IPS-20b (cell line): ENCODE measurements at regions not wholly inside any gene's neighbourhood (a gene's known extent, or its start where the extent isn't known, plus 50 kb on each side); places are given as distances from the start of the nearest gene placed in this dataset.

Experiments used
- H3K27ac ChIP-seq: one replicate; pipeline ENCODE4 v1.5.1; 2013; ENCODE audit warnings: low read length
- H3K27me3 ChIP-seq: 2 replicates; pipeline ENCODE4 v1.6.1; 2013; ENCODE audit warnings: mild to moderate bottlenecking, low read length, inconsistent platforms; ENCODE audit not compliant: insufficient read depth
- H3K36me3 ChIP-seq: 2 replicates; pipeline ENCODE4 v1.6.1; 2013; ENCODE audit warnings: low read depth, mild to moderate bottlenecking, inconsistent platforms, low read length, moderate library complexity; ENCODE audit not compliant: insufficient read depth
- H3K4me1 ChIP-seq: 2 replicates; pipeline ENCODE4 v1.6.1; 2013; ENCODE audit warnings: mild to moderate bottlenecking, control low read depth, inconsistent platforms, low read length, moderate library complexity; ENCODE audit not compliant: insufficient read depth
- H3K4me3 ChIP-seq: 2 replicates; pipeline ENCODE4 v1.5.1; 2013; ENCODE audit warnings: mild to moderate bottlenecking, low read length, inconsistent platforms
- H3K9ac ChIP-seq: 2 replicates; pipeline ENCODE4 v1.6.1; 2013; ENCODE audit warnings: low read depth, mild to moderate bottlenecking, inconsistent platforms, low read length, moderate library complexity
- H3K9me3 ChIP-seq: 2 replicates; pipeline ENCODE4 v1.6.1; 2013; ENCODE audit warnings: mild to moderate bottlenecking, low read depth, low read length, inconsistent platforms; ENCODE audit not compliant: insufficient read depth

DNA sequence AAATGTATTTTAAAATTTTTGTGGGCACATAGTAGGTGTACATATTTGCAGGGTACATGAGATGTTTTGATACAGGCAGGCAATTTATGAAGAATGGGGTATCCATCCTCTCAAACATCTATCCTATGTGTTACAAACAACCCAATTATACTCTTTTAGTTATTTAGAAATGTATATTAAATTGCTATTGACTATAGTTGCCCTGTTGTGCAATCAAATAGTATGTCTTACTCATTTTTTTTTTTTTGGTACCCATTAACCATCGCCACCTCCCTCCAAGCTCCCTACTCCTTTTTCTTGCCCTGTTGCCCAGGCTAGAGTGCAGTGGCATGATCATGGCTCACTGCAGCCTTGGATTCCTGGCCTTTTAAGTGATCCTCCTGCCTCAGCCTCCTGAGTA lies 128.1 kb downstream of the BAMBI start:
- no peaks in the 10 kb centered on the region for H3K36me3 ChIP-seq
- peaks cover 38% of the 10 kb centered on the region for H3K4me1 ChIP-seq
- no peak overlapping the region for H3K4me3 ChIP-seq
- no peak overlapping the region for H3K27ac ChIP-seq
- H3K27me3 ChIP-seq, result 0 out of 2 replicates have a peak, but pooled peaks cover 6% of the 10 kb centered on the region
- no peaks in the 10 kb centered on the region for H3K9me3 ChIP-seq
- H3K9ac ChIP-seq, result no peak overlapping the region

- Histone ChIP-seq H3K27me3 (0 out of 2 replicates have a peak, but pooled peaks cover 6% of the 10 kb centered on the region), H3K36me3 (no peaks in the 10 kb centered on the region), H3K4me3 (no peak overlapping the region), H3K9me3 (no peaks in the 10 kb centered on the region), H3K27ac (no peak overlapping the region), H3K9ac (no peak overlapping the region), H3K4me1 (peaks cover 45% of the 10 kb centered on the region)
Observed at GRCh38 chr10:28806488-28806941, 129.2 kb downstream of the BAMBI start.

GRCh38 chr10:28806951-28807759 lies 129.8 kb downstream of the BAMBI start:
- H3K9ac ChIP-seq, result no peak overlapping the region
- no peak overlapping the region for H3K4me3 ChIP-seq
- H3K9me3 ChIP-seq, result no peaks in the 10 kb centered on the region
- peaks cover 45% of the 10 kb centered on the region for H3K4me1 ChIP-seq
- H3K27ac ChIP-seq, result no peak overlapping the region
- H3K27me3 ChIP-seq, result 0 out of 2 replicates have a peak, but pooled peaks cover 6% of the 10 kb centered on the region
- no peaks in the 10 kb centered on the region for H3K36me3 ChIP-seq

DNA sequence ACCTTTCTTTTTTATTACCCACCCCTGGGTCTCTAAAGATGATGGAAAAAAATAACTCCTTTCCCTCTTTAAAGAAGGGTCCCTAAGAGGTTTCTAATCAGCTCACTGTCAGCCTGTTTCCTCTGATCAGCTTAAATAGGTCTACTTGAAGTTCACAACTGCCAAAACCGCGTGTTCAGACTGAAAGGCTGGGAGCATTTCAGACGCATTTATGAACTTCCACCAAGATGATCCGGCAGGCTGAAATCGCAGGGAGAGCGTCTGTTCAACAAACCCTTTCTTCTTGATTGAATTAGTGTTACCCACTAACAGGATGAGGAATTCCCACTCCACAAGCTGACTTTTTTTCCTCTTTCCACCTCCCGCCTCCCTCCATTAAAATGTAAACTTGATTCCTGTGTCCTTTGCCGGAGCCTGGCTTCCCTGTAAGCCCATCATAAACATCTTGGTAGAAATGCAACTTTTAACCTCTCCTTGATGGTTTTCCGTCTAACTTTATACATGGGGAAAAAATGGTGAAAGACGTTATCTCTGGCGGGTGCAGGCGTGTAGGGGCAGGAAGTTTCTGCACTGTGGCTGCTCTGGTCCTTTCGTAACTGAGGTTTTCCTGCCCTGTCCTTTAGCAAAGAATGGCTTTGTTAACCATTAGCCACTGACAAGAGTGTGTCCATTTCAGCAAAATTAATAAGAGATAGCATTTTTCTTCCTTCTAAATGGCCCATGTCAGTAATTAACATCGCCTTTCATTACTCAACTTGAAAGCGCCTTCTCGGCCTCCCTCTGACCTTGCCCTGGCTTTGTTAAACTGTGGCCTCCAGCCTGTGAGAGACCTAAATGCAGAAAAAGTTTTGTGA lies 130.7 kb downstream of the BAMBI start:
- Histone ChIP-seq H3K27ac (no peak overlapping the region), H3K36me3 (no peaks in the 10 kb centered on the region), H3K4me1 (peaks cover 45% of the 10 kb centered on the region), H3K9ac (no peak overlapping the region), H3K9me3 (no peaks in the 10 kb centered on the region), H3K27me3 (0 out of 2 replicates have a peak, but pooled peaks cover 6% of the 10 kb centered on the region), H3K4me3 (no peak overlapping the region; the same call in 1 of the 2 replicates)

DNA sequence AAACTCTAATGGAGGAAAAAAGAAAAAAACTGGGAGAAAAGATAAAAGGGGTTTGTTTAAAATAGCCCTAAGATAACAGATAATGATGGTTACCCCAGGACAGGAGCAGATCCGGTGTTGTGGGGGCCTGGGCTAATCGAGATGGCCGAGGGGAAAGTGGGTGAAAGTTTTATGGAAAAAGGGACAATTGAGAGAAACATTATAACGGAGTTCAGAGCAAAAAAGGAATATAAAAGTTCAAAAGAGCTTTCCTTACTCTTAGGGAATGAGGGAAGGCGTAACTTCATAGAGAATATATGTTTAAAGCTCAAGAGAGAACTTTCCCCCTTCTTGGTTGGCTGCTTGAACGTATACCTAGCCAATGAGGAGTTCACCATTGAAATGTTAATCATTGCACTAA lies 131.4 kb downstream of the BAMBI start:
- Histone ChIP-seq H3K27ac (no peak overlapping the region), H3K4me3 (no peak overlapping the region), H3K9me3 (no peaks in the 10 kb centered on the region), H3K36me3 (no peaks in the 10 kb centered on the region), H3K4me1 (peaks cover 45% of the 10 kb centered on the region), H3K27me3 (0 out of 2 replicates have a peak, but pooled peaks cover 6% of the 10 kb centered on the region), H3K9ac (no peak overlapping the region)

- Histone ChIP-seq H3K4me3 (peak overlapping the region; percentile 59; the same call in 1 of the 2 replicates), H3K9ac (peak overlapping the region; percentile 59; the same call in 1 of the 2 replicates), H3K27ac (peak overlapping the region; percentile 86)
Observed at GRCh38 chr10:28810057-28810870, 132.9 kb downstream of the BAMBI start.

DNA sequence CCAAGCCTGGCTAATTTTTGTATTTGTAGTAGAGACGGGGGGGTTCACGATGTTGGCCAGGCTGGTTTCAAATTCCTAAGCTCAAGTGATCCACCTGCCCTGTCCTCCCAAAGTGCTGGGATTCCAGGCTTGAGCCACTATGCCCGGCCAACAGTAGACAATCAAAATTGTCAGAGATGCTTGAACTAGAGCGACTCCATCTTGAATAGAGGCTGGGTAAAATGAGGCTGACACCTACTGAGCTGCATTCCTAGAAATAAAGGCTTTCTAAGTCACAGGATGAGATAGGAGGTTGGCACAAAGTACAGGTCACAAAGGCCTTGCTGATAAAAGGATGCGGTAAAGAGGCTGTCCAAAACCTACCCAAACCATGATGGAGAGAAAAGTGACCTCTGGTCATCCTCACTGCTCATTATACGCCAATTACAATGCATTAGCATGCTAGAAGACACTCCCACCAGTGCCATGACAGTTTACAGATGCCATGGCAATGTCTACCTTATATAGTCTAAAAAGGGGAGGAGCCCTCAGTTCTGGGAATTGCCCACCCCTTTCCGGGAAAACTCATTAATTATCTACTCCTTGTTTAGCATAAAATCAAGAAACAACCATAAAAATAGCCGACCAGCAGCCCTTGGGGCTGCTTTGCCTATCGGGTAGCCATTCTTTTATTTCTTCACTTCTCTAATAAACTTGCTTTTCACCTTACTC lies 134.5 kb downstream of the BAMBI start:
- Histone ChIP-seq H3K9ac (no peak overlapping the region), H3K27ac (no peak overlapping the region), H3K9me3 (no peaks in the 10 kb centered on the region), H3K27me3 (0 out of 2 replicates have a peak, but pooled peaks cover 6% of the 10 kb centered on the region), H3K4me1 (peaks cover 42% of the 10 kb centered on the region), H3K4me3 (no peak overlapping the region), H3K36me3 (no peaks in the 10 kb centered on the region)

More at GRCh38 chr10:28810057-28810870, 132.9 kb downstream of the BAMBI start:
- Histone ChIP-seq H3K36me3 (no peaks in the 10 kb centered on the region), H3K9me3 (no peaks in the 10 kb centered on the region), H3K4me1 (peaks cover 45% of the 10 kb centered on the region), H3K27me3 (0 out of 2 replicates have a peak, but pooled peaks cover 6% of the 10 kb centered on the region)

GRCh38 chr10:28812384-28813372 lies 135.4 kb downstream of the BAMBI start:
- H3K27ac ChIP-seq, result no peak overlapping the region

GRCh38 chr10:28815681-28816080 lies 138.4 kb downstream of the BAMBI start:
- H3K4me3 ChIP-seq, result no peak overlapping the region
- no peaks in the 10 kb centered on the region for H3K27me3 ChIP-seq
- H3K9me3 ChIP-seq, result no peaks in the 10 kb centered on the region
- no peak overlapping the region for H3K9ac ChIP-seq
- H3K36me3 ChIP-seq, result no peaks in the 10 kb centered on the region
- no peak overlapping the region for H3K27ac ChIP-seq
- peaks cover 4% of the 10 kb centered on the region; the same call in 1 of the 2 replicates for H3K4me1 ChIP-seq

More at GRCh38 chr10:28812384-28813372, 135.4 kb downstream of the BAMBI start:
- Histone ChIP-seq H3K4me1 (peaks cover 33% of the 10 kb centered on the region; the same call in 1 of the 2 replicates), H3K27me3 (0 out of 2 replicates have a peak, but pooled peaks cover 2% of the 10 kb centered on the region), H3K9ac (no peak overlapping the region), H3K9me3 (no peaks in the 10 kb centered on the region), H3K36me3 (no peaks in the 10 kb centered on the region), H3K4me3 (no peak overlapping the region)
